Left ventricle myocardium inferior (tissue), 1 donor: ENCODE measurements at regions not wholly inside any gene's neighbourhood (a gene's known extent, or its start where the extent isn't known, plus 50 kb on each side); places are given as distances from the start of the nearest gene placed in this dataset.

Source experiments
- DNase-seq: peaks from one replicate; pipeline ENCODE4 v3.0.0-alpha.2; 2020
- H3K27ac ChIP-seq: fragments of 200-600 bp; replicated peaks from 2 replicates; pipeline ENCODE4 v1.8.0; 2021
- H3K27me3 ChIP-seq: fragments of 200-600 bp; 2 replicates; pipeline ENCODE4 v1.8.0; 2021; ENCODE audit warnings: low read depth
- H3K36me3 ChIP-seq: fragments of 200-600 bp; 2 replicates; pipeline ENCODE4 v1.8.0; 2021
- H3K4me1 ChIP-seq: fragments of 200-600 bp; 2 replicates; pipeline ENCODE4 v1.8.0; 2021
- H3K4me3 ChIP-seq: fragments of 200-600 bp; 2 replicates; pipeline ENCODE4 v1.8.0; 2021; ENCODE audit warnings: mild to moderate bottlenecking, moderate library complexity
- H3K9me3 ChIP-seq: fragments of 200-600 bp; replicated peaks from 2 replicates; pipeline ENCODE4 v1.8.0; 2021
- intact Hi-C: fragments of 100-400 bp; cut with micrococcal nuclease; formaldehyde crosslinking; loops from one replicate; pipeline ENCODE4 v1.11.0; 2022
- TF ChIP-seq, protein P1 (sequence below): fragments of 200-600 bp; IDR thresholded peaks from 2 replicates; pipeline ENCODE4 v1.8.0; 2021; ENCODE audit warnings: antibody characterized with exemption, mild to moderate bottlenecking, borderline replicate concordance
- donor health status: DM: no; HTN: yes; CAD: no; lungs with severe emphysema.

DNA sequence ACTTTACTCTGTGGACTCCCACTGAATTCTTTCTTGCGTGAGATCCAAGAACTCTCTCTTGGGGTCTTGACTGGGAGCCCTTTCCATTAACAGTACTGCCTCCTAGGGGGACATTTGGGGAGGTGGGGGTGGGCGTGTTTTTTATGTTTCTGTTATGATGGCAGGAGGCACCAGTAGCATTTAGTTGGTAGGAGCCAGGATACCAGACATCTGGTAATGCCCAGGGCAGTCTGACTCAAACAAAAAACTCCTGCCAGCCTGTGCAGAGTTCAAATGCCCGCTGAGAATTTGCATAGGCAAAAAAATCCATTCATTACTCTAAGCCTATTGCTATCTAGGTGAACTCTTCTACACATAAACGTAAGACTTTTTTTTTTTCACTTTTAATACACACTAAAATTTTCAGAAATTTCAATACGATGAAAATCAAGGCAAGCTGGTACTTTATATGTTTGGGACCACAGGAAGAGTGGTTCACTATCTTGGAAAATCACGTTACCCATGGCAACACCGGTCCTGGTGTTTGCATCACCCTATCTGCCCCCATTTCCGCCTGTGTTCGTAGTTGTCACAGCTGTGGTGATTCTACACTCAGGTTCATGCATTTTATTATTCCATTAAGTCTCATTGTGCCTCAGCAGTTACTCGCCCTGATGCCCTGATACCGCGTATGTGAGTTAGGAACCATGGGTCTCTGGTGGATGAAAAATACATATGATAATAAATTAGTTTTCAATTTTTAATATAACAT, 121.1 kb upstream of the XYLT1 start:
- TF ChIP-seq, protein P1, sequence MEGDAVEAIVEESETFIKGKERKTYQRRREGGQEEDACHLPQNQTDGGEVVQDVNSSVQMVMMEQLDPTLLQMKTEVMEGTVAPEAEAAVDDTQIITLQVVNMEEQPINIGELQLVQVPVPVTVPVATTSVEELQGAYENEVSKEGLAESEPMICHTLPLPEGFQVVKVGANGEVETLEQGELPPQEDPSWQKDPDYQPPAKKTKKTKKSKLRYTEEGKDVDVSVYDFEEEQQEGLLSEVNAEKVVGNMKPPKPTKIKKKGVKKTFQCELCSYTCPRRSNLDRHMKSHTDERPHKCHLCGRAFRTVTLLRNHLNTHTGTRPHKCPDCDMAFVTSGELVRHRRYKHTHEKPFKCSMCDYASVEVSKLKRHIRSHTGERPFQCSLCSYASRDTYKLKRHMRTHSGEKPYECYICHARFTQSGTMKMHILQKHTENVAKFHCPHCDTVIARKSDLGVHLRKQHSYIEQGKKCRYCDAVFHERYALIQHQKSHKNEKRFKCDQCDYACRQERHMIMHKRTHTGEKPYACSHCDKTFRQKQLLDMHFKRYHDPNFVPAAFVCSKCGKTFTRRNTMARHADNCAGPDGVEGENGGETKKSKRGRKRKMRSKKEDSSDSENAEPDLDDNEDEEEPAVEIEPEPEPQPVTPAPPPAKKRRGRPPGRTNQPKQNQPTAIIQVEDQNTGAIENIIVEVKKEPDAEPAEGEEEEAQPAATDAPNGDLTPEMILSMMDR = no peak
- Histone ChIP-seq H3K9me3 (peaks cover 2% of the 10 kb centered on the region), H3K4me3 (no peak overlapping the region), H3K27ac (no peak overlapping the region), H3K27me3 (peaks cover 26% of the 10 kb centered on the region), H3K4me1 (no peaks in the 10 kb centered on the region), H3K36me3 (no peaks in the 10 kb centered on the region)
- intact Hi-C loops = no loop called here
- no peak for DNase-seq

DNA sequence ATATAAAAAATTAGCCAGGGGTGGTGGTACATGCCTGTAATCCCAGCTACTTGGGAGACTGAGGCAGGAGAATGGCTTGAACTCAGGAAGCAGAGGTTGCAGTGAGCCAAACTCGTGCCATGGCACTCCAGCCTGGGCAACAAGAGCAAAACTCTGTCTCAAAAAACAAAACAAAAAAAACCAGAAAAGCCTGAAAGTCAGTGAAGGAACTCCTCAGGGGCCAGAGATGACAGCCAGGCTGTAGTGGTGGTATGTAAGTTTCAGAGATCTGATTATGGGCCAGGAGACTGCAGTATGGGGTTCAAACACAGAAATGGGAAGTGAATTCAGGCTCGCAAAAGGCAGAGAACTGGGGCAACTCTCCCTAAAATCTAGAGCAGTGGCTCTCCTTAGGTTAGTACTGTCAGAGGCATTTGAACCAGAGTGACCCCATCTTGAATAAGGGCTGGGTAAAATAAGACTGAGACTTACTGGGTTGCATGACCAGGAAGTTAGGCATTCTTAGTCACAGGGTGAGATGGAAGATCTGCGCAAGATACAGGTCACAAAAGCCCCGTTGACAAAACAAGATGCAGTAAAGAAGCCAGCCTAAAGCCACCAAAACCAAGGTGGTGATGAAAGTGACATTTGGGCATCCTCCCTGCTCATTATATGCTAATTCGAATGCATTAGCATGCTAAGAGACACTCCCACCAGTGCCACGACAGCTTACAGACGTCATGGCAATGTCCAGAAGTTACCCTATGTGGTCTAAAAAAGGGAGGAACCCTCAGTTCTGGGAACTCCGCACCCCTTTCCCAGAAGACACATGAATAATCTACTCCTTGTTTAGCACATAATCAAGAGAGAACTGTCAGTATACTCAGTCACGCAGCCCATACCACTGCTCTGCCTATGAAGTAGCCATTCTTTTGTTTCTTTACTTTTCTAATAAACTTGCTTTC, 120.2 kb upstream of the XYLT1 start:
- H3K27me3 ChIP-seq = peaks cover 26% of the 10 kb centered on the region
- no peak overlapping the region for H3K4me3 ChIP-seq
- no peak overlapping the region for H3K27ac ChIP-seq
- TF ChIP-seq, protein P1 = no peak
- peaks cover 2% of the 10 kb centered on the region for H3K9me3 ChIP-seq
- no peak for DNase-seq
- H3K36me3 ChIP-seq = no peaks in the 10 kb centered on the region
- no peaks in the 10 kb centered on the region for H3K4me1 ChIP-seq
- intact Hi-C loops = no loop called here

DNA sequence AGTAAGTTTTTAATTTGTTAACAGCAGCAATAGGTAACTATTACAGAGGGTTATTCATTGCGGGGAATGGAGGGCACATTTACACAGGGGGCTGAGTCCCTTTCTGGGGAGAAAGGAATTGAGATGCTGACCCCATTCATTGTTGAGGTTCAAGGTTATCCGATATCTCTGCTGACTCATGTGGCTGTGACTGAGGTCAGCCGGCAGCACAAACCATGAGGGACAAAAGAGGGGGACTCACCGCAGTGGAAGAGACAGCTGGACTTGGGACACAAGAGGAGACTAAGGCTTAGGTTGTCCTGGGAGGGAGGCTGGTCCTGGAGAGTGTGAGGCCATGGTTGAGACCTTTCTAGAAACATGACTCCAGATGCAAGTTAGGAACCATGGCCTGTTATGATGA, 119.1 kb upstream of the XYLT1 start:
- peaks cover 6% of the 10 kb centered on the region for H3K9me3 ChIP-seq
- H3K36me3 ChIP-seq = no peaks in the 10 kb centered on the region
- H3K27ac ChIP-seq = no peak overlapping the region
- TF ChIP-seq, protein P1 = no peak
- intact Hi-C loops = no loop called here
- H3K27me3 ChIP-seq = peaks cover 26% of the 10 kb centered on the region
- DNase-seq = no peak
- no peaks in the 10 kb centered on the region for H3K4me1 ChIP-seq
- no peak overlapping the region for H3K4me3 ChIP-seq

DNA sequence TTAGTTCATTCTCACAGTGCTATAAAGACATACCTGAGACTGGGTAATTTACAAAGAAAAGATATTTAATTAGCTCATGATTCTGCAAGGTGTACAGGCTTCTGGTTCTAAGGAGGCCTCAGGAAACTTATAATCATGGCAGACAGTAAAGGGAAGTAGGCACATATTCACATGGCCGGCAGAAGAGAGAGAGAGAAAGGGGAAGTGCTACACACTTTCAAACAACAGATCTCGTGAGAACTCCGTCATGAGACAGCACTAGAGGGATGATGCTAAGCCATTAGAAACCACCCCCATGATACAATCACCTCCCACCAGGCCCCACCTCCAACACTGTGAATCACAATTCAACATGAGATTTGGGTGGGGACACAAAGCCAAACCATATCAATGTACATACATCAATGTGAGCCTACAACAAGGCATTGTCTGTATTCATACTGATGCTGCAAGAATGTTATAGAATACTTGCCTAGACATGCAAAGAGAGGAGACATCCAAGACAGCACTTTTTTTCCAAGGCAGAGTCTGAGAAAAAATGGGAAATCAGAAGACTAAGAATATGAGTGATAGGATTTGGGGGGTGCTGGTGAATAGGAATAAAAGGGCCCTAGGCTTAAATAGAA, 114.8 kb upstream of the XYLT1 start:
- intact Hi-C loops = no loop called here
- H3K9me3 ChIP-seq = peaks cover 20% of the 10 kb centered on the region
- DNase-seq = no peak
- H3K4me1 ChIP-seq = no peaks in the 10 kb centered on the region
- no peak overlapping the region for H3K27ac ChIP-seq
- no peak overlapping the region for H3K4me3 ChIP-seq
- H3K27me3 ChIP-seq = peaks cover 27% of the 10 kb centered on the region
- H3K36me3 ChIP-seq = no peaks in the 10 kb centered on the region
- TF ChIP-seq, protein P1 = no peak
